CD14-positive monocyte (primary cell): ENCODE measurements at regions not wholly inside any gene's neighbourhood (a gene's known extent, or its start where the extent isn't known, plus 50 kb on each side); places are given as distances from the start of the nearest gene placed in this dataset.

Source experiments
- DNase-seq, 3 donors: peaks; one replicate each; pipeline ENCODE4 v3.0.0-alpha.2; 2011 to 2022
- H2AFZ ChIP-seq: 2 replicates; pipeline ENCODE4 v1.6.0; 2012; ENCODE audit warnings: mild to moderate bottlenecking, low read depth, low read length, inconsistent platforms; ENCODE audit not compliant: insufficient read depth, poor library complexity, severe bottlenecking
- H3K27ac ChIP-seq, 2 donors: 1 replicate in 1 of 2; 2 replicates in 1 of 2; pipeline ENCODE4 v1.5.1; 2012 to 2013; ENCODE audit warnings: low read length in 2 of 2, control low read depth in 1 of 2, inconsistent platforms in 1 of 2, low read depth in 1 of 2, mild to moderate bottlenecking in 1 of 2
- H3K27me3 ChIP-seq, 2 donors: one replicate each; pipeline versions ENCODE4 v1.6.0 to v1.6.1; 2011 to 2013; ENCODE audit warnings: low read length in 2 of 2; ENCODE audit not compliant: control insufficient read depth in 2 of 2, insufficient read depth in 2 of 2
- H3K36me3 ChIP-seq, 2 donors: replicated peaks in 1 of 2; 1 replicate in 1 of 2; 2 replicates in 1 of 2; pipeline versions ENCODE4 v1.5.1 to v1.6.1; 2012 to 2013; ENCODE audit warnings: low read length in 2 of 2, control low read depth in 1 of 2, inconsistent platforms in 1 of 2, mild to moderate bottlenecking in 1 of 2; ENCODE audit not compliant: insufficient read depth in 2 of 2, control insufficient read depth in 1 of 2
- H3K4me1 ChIP-seq, 2 donors: 1 replicate in 1 of 2; 2 replicates in 1 of 2; pipeline versions ENCODE4 v1.5.1 to v1.6.1; 2012 to 2013; ENCODE audit warnings: low read length in 2 of 2, control low read depth in 1 of 2, inconsistent platforms in 1 of 2, mild to moderate bottlenecking in 1 of 2, moderate library complexity in 1 of 2; ENCODE audit not compliant: insufficient read depth in 2 of 2, control insufficient read depth in 1 of 2
- H3K4me2 ChIP-seq: replicated peaks from 2 replicates; pipeline ENCODE3; 2012; ENCODE audit warnings: low read length, moderate library complexity, mild to moderate bottlenecking; ENCODE audit not compliant: poor library complexity, severe bottlenecking; ENCODE audit errors: extremely low read depth
- H3K4me3 ChIP-seq, 3 experiments: fragments of 200-600 bp in 1 of 3; sonication (generic) in 1 of 3; replicated peaks in 1 of 3; 1 replicate in 2 of 3; 2 replicates in 1 of 3; pipeline ENCODE4 v1.5.1; 2011 to 2013; ENCODE audit warnings: low read length in 3 of 3, mild to moderate bottlenecking in 3 of 3, control low read depth in 2 of 3, low read depth in 2 of 3, inconsistent platforms in 1 of 3, moderate library complexity in 1 of 3
- H3K79me2 ChIP-seq: 2 replicates; pipeline ENCODE4 v1.6.0; 2012; ENCODE audit warnings: mild to moderate bottlenecking, control low read depth, inconsistent platforms, low read length, moderate library complexity; ENCODE audit not compliant: insufficient read depth
- H3K9ac ChIP-seq: 2 replicates; pipeline ENCODE4 v1.6.0; 2017; ENCODE audit warnings: low read length, mild to moderate bottlenecking; ENCODE audit not compliant: insufficient read depth, poor library complexity, severe bottlenecking
- H3K9me3 ChIP-seq, 2 donors: replicated peaks in 1 of 2; 1 replicate in 1 of 2; 2 replicates in 1 of 2; pipeline versions ENCODE4 v1.5.1 to v1.6.1; 2012 to 2013; ENCODE audit warnings: low read length in 2 of 2, control low read depth in 1 of 2; ENCODE audit not compliant: control insufficient read depth in 1 of 2, insufficient read depth in 1 of 2
- H4K20me1 ChIP-seq: 2 replicates; pipeline ENCODE4 v1.6.0; 2012; ENCODE audit warnings: mild to moderate bottlenecking, low read length, control low read depth, moderate library complexity; ENCODE audit not compliant: insufficient read depth
- H3K27ac Mint-ChIP-seq, 7 donors: one replicate each; pipeline ENCODE4 v1.8.0; 2020; ENCODE audit warnings: mild to moderate bottlenecking in 7 of 7, mixed read lengths in 7 of 7, moderate library complexity in 6 of 7, inconsistent platforms in 2 of 7
- H3K27me3 Mint-ChIP-seq, 3 donors: one replicate each; pipeline ENCODE4 v1.8.0; 2021 to 2022; ENCODE audit warnings: low read depth in 3 of 3, mild to moderate bottlenecking in 3 of 3, mixed read lengths in 3 of 3, moderate library complexity in 3 of 3, inconsistent platforms in 1 of 3
- H3K36me3 Mint-ChIP-seq, 2 donors: one replicate each; pipeline ENCODE4 v1.8.0; 2020; ENCODE audit warnings: mixed read lengths in 2 of 2, inconsistent platforms in 1 of 2, mild to moderate bottlenecking in 1 of 2
- H3K4me1 Mint-ChIP-seq: one replicate; pipeline ENCODE4 v1.8.0; 2020; ENCODE audit warnings: mild to moderate bottlenecking, mixed read lengths
- H3K4me3 Mint-ChIP-seq, 2 donors: one replicate each; pipeline ENCODE4 v1.8.0; 2020; ENCODE audit warnings: mild to moderate bottlenecking in 2 of 2, mixed read lengths in 2 of 2, moderate library complexity in 1 of 2
- H3K9me3 Mint-ChIP-seq, 7 donors: one replicate each; pipeline ENCODE4 v1.8.0; 2020 to 2022; ENCODE audit warnings: mixed read lengths in 7 of 7, mild to moderate bottlenecking in 6 of 7, moderate library complexity in 6 of 7, inconsistent platforms in 2 of 7
- CTCF ChIP-seq: fragments of 200-600 bp; IDR thresholded peaks from one replicate; pipeline ENCODE4 v1.8.0; 2022; ENCODE audit warnings: antibody characterized with exemption, mild to moderate bottlenecking
- WGBS: methylation state at CpG from one replicate; pipeline ENCODE4 v1.1.5; 2013; ENCODE audit warnings: missing lambda C conversion rate; ENCODE audit not compliant: insufficient coverage; 5-methylcytosine and 5-hydroxymethylcytosine counted together
- intact Hi-C, 2 donors: fragments of 100-400 bp; cut with micrococcal nuclease; formaldehyde crosslinking; loops; one replicate each; pipeline versions ENCODE4 v1.15.0 to v1.15.1; 2023

DNA sequence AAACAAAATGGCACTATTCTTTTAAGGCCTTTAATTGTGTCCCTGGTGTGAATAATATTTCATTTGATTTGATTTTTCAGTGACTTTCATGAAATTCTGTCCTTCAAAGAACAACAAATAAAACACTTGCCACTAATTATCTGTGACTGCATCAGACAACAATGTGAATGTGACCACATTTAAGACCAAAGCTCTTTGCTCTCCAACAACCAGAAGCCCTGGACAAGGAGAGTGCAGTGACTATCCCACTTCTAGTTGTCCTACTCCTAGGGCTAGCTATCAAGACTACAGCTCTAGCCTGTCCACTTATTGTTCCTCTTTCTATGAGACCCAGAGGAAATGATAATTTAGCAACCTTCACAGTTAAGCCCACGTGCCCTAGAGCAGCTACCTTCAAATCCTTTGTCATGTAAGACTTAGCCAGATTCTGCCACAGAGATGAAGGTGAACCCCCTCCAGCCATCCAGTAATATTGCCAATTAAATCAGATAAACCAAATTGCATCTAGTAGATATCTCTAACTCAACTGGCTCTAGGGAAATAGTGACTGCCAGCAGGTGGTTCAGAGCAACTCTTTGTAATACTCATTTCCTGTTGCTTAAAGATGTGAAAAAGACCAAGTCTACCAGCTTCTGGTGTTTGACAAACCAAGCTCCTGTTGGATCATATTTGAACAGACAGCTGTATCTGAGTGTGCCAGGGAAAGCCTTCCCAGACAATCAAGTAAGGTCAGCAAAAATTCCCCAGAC, 142.6 kb upstream of the BLID start:
- TF ChIP-seq CTCF, result no peak
- H3K4me3 ChIP-seq, result no peak overlapping the region
- Mint-ChIP-seq H3K4me3 (peak overlapping the region in 1 of 2 donors; percentile 39), H3K27ac (peak overlapping the region; percentile 55 to 86 (median 77)), H3K9me3 (peaks cover 0 to 5% (median 0%) of the 10 kb centered on the region in 7 donors), H3K27me3 (no peaks in the 10 kb centered on the region), H3K36me3 (no peaks in the 10 kb centered on the region), H3K4me1 (peaks cover 45% of the 10 kb centered on the region)
- 0% methylated on average over 1 of the region's 1 CpG for WGBS
- peak overlapping the region in 1 of 2 donors; percentile 45 for H3K27ac ChIP-seq
- no peaks in the 10 kb centered on the region for H3K27me3 ChIP-seq
- no peaks in the 10 kb centered on the region for H4K20me1 ChIP-seq
- no peaks in the 10 kb centered on the region for H3K9me3 ChIP-seq
- H3K4me2 ChIP-seq, result peak overlapping the region; percentile 14
- peak; percentile 38 to 70 (median 52) for DNase-seq
- H3K36me3 ChIP-seq, result no peaks in the 10 kb centered on the region
- no peak overlapping the region for H3K9ac ChIP-seq
- H2AFZ ChIP-seq, result no peak overlapping the region
- intact Hi-C loops, result no loop called here
- no peaks in the 10 kb centered on the region for H3K79me2 ChIP-seq
- H3K4me1 ChIP-seq, result peaks cover 37 to 40% of the 10 kb centered on the region in 2 donors

- no peaks in the 10 kb centered on the region for H3K36me3 ChIP-seq
- H2AFZ ChIP-seq, result no peak overlapping the region
- intact Hi-C loops, result no loop called here
- no peaks in the 10 kb centered on the region for H3K36me3 Mint-ChIP-seq
- peaks cover 46 to 50% of the 10 kb centered on the region in 2 donors for H3K4me1 ChIP-seq
- H3K4me1 Mint-ChIP-seq, result peaks cover 45% of the 10 kb centered on the region
- no peaks in the 10 kb centered on the region for H3K27me3 Mint-ChIP-seq
- peaks cover 0 to 5% (median 0%) of the 10 kb centered on the region in 7 donors for H3K9me3 Mint-ChIP-seq
- H3K4me3 ChIP-seq, result peak overlapping the region in 1 of 3 experiments; percentile 20
- H3K79me2 ChIP-seq, result no peaks in the 10 kb centered on the region
- H3K4me2 ChIP-seq, result peak overlapping the region; percentile 33
- no peak overlapping the region for H3K9ac ChIP-seq
- H3K27ac ChIP-seq, result peak overlapping the region; percentile 58 to 69
- no peaks in the 10 kb centered on the region for H3K27me3 ChIP-seq
- no peaks in the 10 kb centered on the region for H4K20me1 ChIP-seq
- 0% methylated on average over 2 of the region's 4 CpGs for WGBS
- peak; percentile 64 to 70 (median 66) for DNase-seq
- no peaks in the 10 kb centered on the region for H3K9me3 ChIP-seq
- peak overlapping the region in 1 of 2 donors; percentile 75 for H3K4me3 Mint-ChIP-seq
- peak overlapping the region; percentile 81 to 94 (median 92) for H3K27ac Mint-ChIP-seq
- TF ChIP-seq CTCF, result no peak
Measured at GRCh38 chr11:122253589-122254231, 137.7 kb upstream of the BLID start.
